Rectal smooth muscle tissue (tissue), 1 donor: ENCODE measurements at regions not wholly inside any gene's neighbourhood (a gene's known extent, or its start where the extent isn't known, plus 50 kb on each side); places are given as distances from the start of the nearest gene placed in this dataset.
"Not testable (repeated sequence)": the region's sequence is repeated elsewhere in the genome, so short reads cannot be mapped to it uniquely, and the experiment has no call there.

Source experiments
- H3K27ac ChIP-seq: one replicate; pipeline ENCODE4 v1.7.0; 2013; ENCODE audit warnings: low read depth, low read length, inconsistent platforms
- H3K27me3 ChIP-seq: one replicate; pipeline ENCODE4 v1.7.0; 2013; ENCODE audit warnings: low read length; ENCODE audit not compliant: control insufficient read depth, insufficient read depth
- H3K36me3 ChIP-seq: one replicate; pipeline ENCODE4 v1.7.0; 2013; ENCODE audit warnings: low read length; ENCODE audit not compliant: control insufficient read depth, insufficient read depth
- H3K4me1 ChIP-seq: one replicate; pipeline ENCODE4 v1.7.0; 2013; ENCODE audit warnings: low read length; ENCODE audit not compliant: control insufficient read depth, insufficient read depth
- H3K4me3 ChIP-seq: one replicate; pipeline ENCODE4 v1.7.0; 2013; ENCODE audit warnings: low read length
- H3K9ac ChIP-seq: one replicate; pipeline ENCODE4 v1.7.0; 2013; ENCODE audit warnings: low read length

- Histone ChIP-seq H3K36me3 (no peaks in the 10 kb centered on the region), H3K4me1 (no peaks in the 10 kb centered on the region), H3K9ac (no peak overlapping the region), H3K4me3 (no peak overlapping the region), H3K27me3 (no peaks in the 10 kb centered on the region), H3K27ac (no peak overlapping the region)
Measured at GRCh38 chr12:78269620-78270019, 438.9 kb downstream of the NAV3 start.

- Histone ChIP-seq H3K36me3 (no peaks in the 10 kb centered on the region), H3K4me3 (no peak overlapping the region), H3K27ac (no peak overlapping the region), H3K4me1 (no peaks in the 10 kb centered on the region), H3K9ac (no peak overlapping the region), H3K27me3 (no peaks in the 10 kb centered on the region)
Measured at GRCh38 chr12:78271546-78271945, 440.9 kb downstream of the NAV3 start.

GRCh38 chr12:78275886-78276285 lies 445.2 kb downstream of the NAV3 start:
- no peaks in the 10 kb centered on the region for H3K36me3 ChIP-seq
- no peaks in the 10 kb centered on the region for H3K27me3 ChIP-seq
- H3K9ac ChIP-seq, result no peak overlapping the region
- H3K27ac ChIP-seq, result no peak overlapping the region
- H3K4me1 ChIP-seq, result no peaks in the 10 kb centered on the region
- no peak overlapping the region for H3K4me3 ChIP-seq

- H3K4me3 ChIP-seq, result no peak overlapping the region
- no peaks in the 10 kb centered on the region for H3K36me3 ChIP-seq
- no peak overlapping the region for H3K27ac ChIP-seq
- H3K9ac ChIP-seq, result no peak overlapping the region
- no peaks in the 10 kb centered on the region for H3K27me3 ChIP-seq
- H3K4me1 ChIP-seq, result no peaks in the 10 kb centered on the region
Measured at GRCh38 chr12:78278706-78279190, 448.1 kb downstream of the NAV3 start.

- H3K36me3 ChIP-seq, result no peaks in the 10 kb centered on the region
- no peak overlapping the region for H3K27ac ChIP-seq
- H3K4me1 ChIP-seq, result no peaks in the 10 kb centered on the region
- no peak overlapping the region for H3K4me3 ChIP-seq
- H3K9ac ChIP-seq, result no peak overlapping the region
- H3K27me3 ChIP-seq, result no peaks in the 10 kb centered on the region
Measured at GRCh38 chr12:78279567-78279966, 448.9 kb downstream of the NAV3 start.

- not testable (repeated sequence) for H3K4me1 ChIP-seq, H3K27ac ChIP-seq, H3K9ac ChIP-seq, H3K36me3 ChIP-seq, H3K4me3 ChIP-seq, H3K27me3 ChIP-seq
Measured at GRCh38 chr12:78281102-78281501, 450.4 kb downstream of the NAV3 start.

GRCh38 chr12:78284417-78284816 lies 453.7 kb downstream of the NAV3 start:
- Histone ChIP-seq H3K4me1 (no peaks in the 10 kb centered on the region), H3K27ac (no peak overlapping the region), H3K4me3 (no peak overlapping the region), H3K27me3 (no peaks in the 10 kb centered on the region), H3K9ac (no peak overlapping the region), H3K36me3 (no peaks in the 10 kb centered on the region)

- Histone ChIP-seq H3K27me3 (no peaks in the 10 kb centered on the region), H3K36me3 (no peaks in the 10 kb centered on the region), H3K4me3 (no peak overlapping the region), H3K4me1 (no peaks in the 10 kb centered on the region), H3K27ac (no peak overlapping the region), H3K9ac (no peak overlapping the region)
Measured at GRCh38 chr12:78290606-78291345, 460.1 kb downstream of the NAV3 start.

GRCh38 chr12:78293059-78293686 lies 462.5 kb downstream of the NAV3 start:
- Histone ChIP-seq H3K4me1 (no peaks in the 10 kb centered on the region), H3K36me3 (no peaks in the 10 kb centered on the region), H3K4me3 (peak overlapping the region; percentile 4), H3K9ac (no peak overlapping the region), H3K27me3 (no peaks in the 10 kb centered on the region), H3K27ac (no peak overlapping the region)

- H3K27me3 ChIP-seq, H3K4me1 ChIP-seq, H3K27ac ChIP-seq, H3K9ac ChIP-seq, H3K4me3 ChIP-seq, H3K36me3 ChIP-seq: not testable (repeated sequence)
Measured at GRCh38 chr12:78301282-78301681, 470.6 kb downstream of the NAV3 start.

GRCh38 chr12:78305808-78306207 lies 475.1 kb downstream of the NAV3 start:
- Histone ChIP-seq H3K4me1 (no peaks in the 10 kb centered on the region), H3K9ac (no peak overlapping the region), H3K27me3 (no peaks in the 10 kb centered on the region), H3K27ac (no peak overlapping the region), H3K4me3 (no peak overlapping the region), H3K36me3 (no peaks in the 10 kb centered on the region)

- Histone ChIP-seq H3K36me3 (no peaks in the 10 kb centered on the region), H3K27ac (no peak overlapping the region), H3K4me3 (no peak overlapping the region)
Measured at GRCh38 chr12:78306236-78306635, 475.5 kb downstream of the NAV3 start.

GRCh38 chr12:78308701-78309100 lies 478.0 kb downstream of the NAV3 start:
- no peaks in the 10 kb centered on the region for H3K27me3 ChIP-seq
- H3K27ac ChIP-seq, result no peak overlapping the region
- no peaks in the 10 kb centered on the region for H3K4me1 ChIP-seq
- H3K4me3 ChIP-seq, result no peak overlapping the region
- no peak overlapping the region for H3K9ac ChIP-seq
- H3K36me3 ChIP-seq, result no peaks in the 10 kb centered on the region

More at GRCh38 chr12:78306236-78306635, 475.5 kb downstream of the NAV3 start:
- no peak overlapping the region for H3K9ac ChIP-seq
- H3K4me1 ChIP-seq, result no peaks in the 10 kb centered on the region
- no peaks in the 10 kb centered on the region for H3K27me3 ChIP-seq
